Fibroblast of lung (primary cell): ENCODE measurements at regions not wholly inside any gene's neighbourhood (a gene's known extent, or its start where the extent isn't known, plus 50 kb on each side); places are given as distances from the start of the nearest gene placed in this dataset.

Source experiments
- CTCF ChIP-seq, 2 donors: IDR thresholded peaks in 1 of 2; conservative IDR thresholded peaks in 1 of 2; 1 replicate in 1 of 2; 2 replicates in 1 of 2; pipeline ENCODE4 v1.5.1; 2011 to 2012; ENCODE audit warnings: low read length in 2 of 2, control low read depth in 1 of 2, inconsistent platforms in 1 of 2, low read depth in 1 of 2, mild to moderate bottlenecking in 1 of 2
- EZH2 ChIP-seq: IDR thresholded peaks from 2 replicates; pipeline ENCODE4 v1.5.1; 2012; ENCODE audit warnings: low read length, control low read depth, mild to moderate bottlenecking; ENCODE audit errors: missing control alignments

- TF ChIP-seq EZH2 (no peak), CTCF (conservative IDR thresholded peaks at IDR 0.05 in 1 of 2, IDR thresholded peaks at IDR 0.05 in 1 of 2; ENCODE audit: low read depth in 1 of 2, low read length in 2 of 2) (no peak)
Measured at GRCh38 chr10:128854963-128855362, 612.1 kb upstream of the MGMT start.
